NCI-H446 treated with DMSO at 0.1 percent for 48 hours (cell line): ENCODE measurements at regions not wholly inside any gene's neighbourhood (a gene's known extent, or its start where the extent isn't known, plus 50 kb on each side); places are given as distances from the start of the nearest gene placed in this dataset.

ENCODE experiments used
- DNase-seq: peaks from one replicate; lab custom pipeline; 2025; lab: John Stamatoyannopoulos, UW

- DNase-seq = no peak
These were observed 270.7 kb upstream of the MIR17HG start for GRCh38 chr13:91076830-91077229.

- DNase-seq = no peak
These were observed 269.3 kb upstream of the MIR17HG start for GRCh38 chr13:91078093-91078679.

- DNase-seq = no peak
These were observed 268.3 kb upstream of the MIR17HG start for GRCh38 chr13:91079176-91079575.

GRCh38 chr13:91085127-91085526 lies 262.4 kb upstream of the MIR17HG start:
- DNase-seq = no peak

GRCh38 chr13:91086936-91087716 lies 260.4 kb upstream of the MIR17HG start:
- no peak for DNase-seq

GRCh38 chr13:91097269-91097668 lies 250.2 kb upstream of the MIR17HG start:
- DNase-seq = no peak

- DNase-seq = no peak
These were observed 247.6 kb upstream of the MIR17HG start for GRCh38 chr13:91099877-91100276.

GRCh38 chr13:91100944-91101343 lies 246.5 kb upstream of the MIR17HG start:
- no peak for DNase-seq

GRCh38 chr13:91101381-91101780 lies 246.1 kb upstream of the MIR17HG start:
- no peak for DNase-seq

- DNase-seq = no peak
These were observed 242.2 kb upstream of the MIR17HG start for GRCh38 chr13:91105270-91105669.

- DNase-seq = no peak
These were observed 240.9 kb upstream of the MIR17HG start for GRCh38 chr13:91106565-91106964.

- no peak for DNase-seq
These were observed 239.2 kb upstream of the MIR17HG start for GRCh38 chr13:91108315-91108714.

GRCh38 chr13:91111476-91112200 lies 235.8 kb upstream of the MIR17HG start:
- no peak for DNase-seq

GRCh38 chr13:91112201-91112923 lies 235.1 kb upstream of the MIR17HG start:
- DNase-seq = no peak

- no peak for DNase-seq
These were observed 234.6 kb upstream of the MIR17HG start for GRCh38 chr13:91112924-91113277.

GRCh38 chr13:91115776-91116175 lies 231.7 kb upstream of the MIR17HG start:
- DNase-seq = no peak

- no peak for DNase-seq
These were observed 230.1 kb upstream of the MIR17HG start for GRCh38 chr13:91117351-91117750.

GRCh38 chr13:91119643-91120042 lies 227.8 kb upstream of the MIR17HG start:
- no peak for DNase-seq

- DNase-seq = no peak
These were observed 224.7 kb upstream of the MIR17HG start for GRCh38 chr13:91122766-91123165.

GRCh38 chr13:91123456-91124127 lies 223.9 kb upstream of the MIR17HG start:
- no peak for DNase-seq

GRCh38 chr13:91126806-91127205 lies 220.7 kb upstream of the MIR17HG start:
- no peak for DNase-seq

- DNase-seq = no peak
These were observed 219.5 kb upstream of the MIR17HG start for GRCh38 chr13:91127995-91128394.
